GM19043 (cell line): ENCODE measurements at regions not wholly inside any gene's neighbourhood (a gene's known extent, or its start where the extent isn't known, plus 50 kb on each side); places are given as distances from the start of the nearest gene placed in this dataset.
"Not testable (repeated sequence)": the region's sequence is repeated elsewhere in the genome, so short reads cannot be mapped to it uniquely, and the experiment has no call there.

Source experiments
- ATAC-seq: cut with Tn5 transposase; IDR thresholded peaks from one replicate; pipeline ENCODE4 v1.9.1; 2021; ENCODE audit warnings: low read depth; ENCODE audit not compliant: unreplicated experiment

DNA sequence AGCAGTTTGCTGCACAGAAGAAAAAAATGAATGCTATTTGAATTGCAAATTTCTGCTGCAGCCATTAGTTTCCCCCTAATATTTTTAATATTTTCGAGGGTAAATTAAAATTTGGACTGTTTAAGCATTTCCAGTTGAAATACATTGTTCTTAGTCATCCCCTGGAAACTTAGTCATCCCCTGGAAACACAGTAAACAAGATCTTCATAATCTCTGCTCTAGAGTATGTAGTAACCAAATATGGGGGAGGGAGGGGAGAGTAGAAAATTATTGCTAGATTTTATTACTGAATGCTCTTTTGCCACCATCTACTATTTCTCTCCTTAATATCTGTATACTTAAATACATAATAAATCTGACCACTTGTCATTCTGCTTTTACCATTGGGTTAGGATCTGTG, 1053.3 kb downstream of the SORCS1 start:
- no peak for ATAC-seq

DNA sequence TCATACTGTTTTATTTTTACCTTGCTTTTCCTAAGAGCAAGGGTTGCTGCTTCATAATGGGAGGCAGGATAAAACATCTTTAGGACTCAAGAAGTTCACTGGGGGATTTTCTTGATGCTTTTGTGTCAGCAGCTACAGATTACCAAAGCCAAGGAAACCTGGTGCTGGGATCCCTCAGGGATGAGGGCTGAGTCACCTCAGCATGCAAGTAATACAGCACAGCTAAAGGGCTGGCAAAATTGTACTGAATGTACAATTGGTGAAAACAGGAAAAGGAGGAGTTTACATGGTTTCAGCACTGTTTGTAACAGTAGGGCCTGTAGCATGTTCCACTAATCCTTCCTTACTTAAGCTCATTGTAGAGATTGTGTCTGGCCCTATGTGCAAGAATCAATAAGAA, 1056.8 kb downstream of the SORCS1 start:
- no peak for ATAC-seq

DNA sequence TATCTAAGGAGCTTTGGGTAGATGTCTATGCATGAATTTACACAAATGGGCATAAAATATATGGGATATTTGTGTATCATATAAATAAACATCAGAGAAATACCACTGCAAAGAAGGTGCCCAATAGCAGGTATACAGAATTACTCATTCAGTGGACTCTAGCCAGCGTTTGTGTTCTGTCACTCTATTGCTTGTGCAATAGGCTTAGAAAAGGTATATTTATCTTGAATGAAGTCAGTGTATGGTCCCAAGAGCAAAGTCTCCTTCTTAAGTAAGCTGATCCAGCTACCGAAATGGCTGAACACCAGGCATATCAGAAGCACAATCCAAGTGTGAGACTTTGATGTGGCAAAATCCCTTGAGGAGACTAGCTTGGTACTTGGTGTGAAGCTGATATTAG, 1058.4 kb downstream of the SORCS1 start:
- no peak for ATAC-seq

DNA sequence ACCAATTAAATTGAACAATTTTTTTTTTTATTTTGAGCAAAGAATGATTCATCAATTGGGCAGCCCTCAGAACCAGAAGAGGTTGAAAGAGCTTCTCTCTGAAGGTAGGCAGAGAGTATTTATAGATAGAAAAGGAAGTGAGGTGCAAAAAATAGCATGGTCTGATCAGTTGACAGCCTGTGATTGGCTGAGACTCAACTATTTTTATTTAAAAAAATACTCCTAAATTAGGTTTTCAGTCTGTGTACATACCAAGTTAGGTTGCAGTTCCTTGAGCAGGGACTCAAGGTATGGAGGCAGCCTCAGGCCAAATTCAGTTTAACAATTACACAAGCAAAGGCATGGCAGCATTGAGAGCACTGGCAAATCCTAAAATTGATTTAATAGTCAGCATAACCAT, 1074.7 kb downstream of the SORCS1 start:
- no peak for ATAC-seq

DNA sequence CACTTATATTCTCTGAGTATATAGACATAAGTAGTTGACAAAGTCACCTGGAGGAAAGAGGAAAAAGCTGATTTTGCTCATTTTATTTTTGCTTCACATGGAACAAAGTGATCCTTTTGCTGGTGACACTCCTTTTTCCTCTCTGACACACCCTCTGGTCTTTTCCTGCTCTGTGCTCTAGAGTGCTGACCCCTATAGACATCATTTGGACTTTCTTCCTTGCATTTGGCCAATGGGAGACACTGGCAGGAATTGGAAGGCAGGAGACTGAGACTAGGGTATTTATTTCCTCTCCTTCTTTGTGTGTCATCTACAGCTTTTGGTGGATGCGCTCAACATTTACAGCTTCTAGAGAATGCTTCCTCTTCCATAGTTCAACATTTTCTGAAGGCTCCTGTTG, 1078.1 kb downstream of the SORCS1 start:
- no peak for ATAC-seq

DNA sequence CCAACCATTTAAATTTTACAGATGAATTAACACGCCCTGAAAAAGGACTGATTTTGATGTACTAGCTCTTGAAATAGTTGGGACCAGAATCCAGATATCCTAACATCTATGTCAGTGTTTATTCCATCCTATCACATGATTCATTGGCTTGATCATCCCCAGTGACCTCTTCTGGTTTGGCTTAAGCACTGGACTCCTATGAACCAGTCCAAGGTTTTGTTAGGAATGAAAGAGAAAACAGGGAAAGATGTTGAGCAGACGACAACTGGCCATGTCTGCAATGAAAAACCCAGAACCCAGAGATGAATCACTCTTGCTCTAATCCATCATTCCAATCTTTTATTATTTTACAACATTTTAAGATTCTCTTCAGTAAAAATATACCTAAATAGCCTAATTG, 1080.9 kb downstream of the SORCS1 start:
- ATAC-seq, result no peak

DNA sequence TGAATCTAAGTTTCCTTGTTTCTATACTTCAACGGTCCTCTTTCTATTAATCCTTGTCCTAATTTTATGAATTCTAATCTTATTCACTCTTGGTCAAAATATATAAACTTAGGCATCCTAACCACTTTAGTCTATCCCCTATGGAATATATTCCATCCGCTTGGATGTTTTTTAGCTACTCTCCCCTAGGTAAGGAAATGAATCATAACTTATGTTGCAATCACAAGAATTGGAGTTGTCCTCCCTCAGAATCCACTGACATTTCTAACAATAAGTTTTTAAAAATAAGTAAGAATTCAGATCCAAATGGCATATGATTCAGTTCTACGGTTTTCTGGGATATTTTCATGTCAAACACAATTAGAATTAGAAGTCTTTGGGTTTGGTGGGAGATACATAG, 1081.6 kb downstream of the SORCS1 start:
- no peak for ATAC-seq

DNA sequence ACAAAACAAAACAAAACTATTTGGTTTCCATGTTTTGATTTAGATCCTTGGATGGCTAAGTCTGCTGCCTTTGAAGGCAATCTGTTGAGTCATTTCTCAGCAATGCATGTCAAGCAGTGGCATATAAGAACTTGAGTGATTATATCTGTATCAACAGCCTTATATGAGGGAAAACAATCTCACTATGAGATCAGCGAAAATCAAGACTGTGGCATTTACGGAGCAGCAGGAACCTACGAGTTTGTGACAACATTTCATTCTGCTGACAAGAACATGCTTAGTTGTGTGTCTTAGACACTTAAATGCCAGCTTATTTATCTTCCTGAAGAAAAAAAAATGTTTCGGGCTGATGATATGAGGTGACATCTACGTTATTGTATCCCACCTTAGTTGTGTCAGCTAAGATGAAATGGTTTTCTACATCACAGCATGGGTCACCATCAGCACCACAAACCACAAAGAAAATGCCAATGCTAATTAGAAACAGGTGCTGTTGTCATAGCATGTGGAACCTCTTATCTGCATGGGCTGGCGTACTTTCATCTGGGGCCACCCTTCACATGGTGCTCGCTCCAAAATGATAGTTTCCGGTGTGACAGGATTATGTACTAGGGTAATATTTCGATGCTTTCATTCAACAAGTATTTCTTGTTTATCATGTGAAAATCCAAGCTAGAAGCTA, 1085.5 kb downstream of the SORCS1 start:
- no peak for ATAC-seq

DNA sequence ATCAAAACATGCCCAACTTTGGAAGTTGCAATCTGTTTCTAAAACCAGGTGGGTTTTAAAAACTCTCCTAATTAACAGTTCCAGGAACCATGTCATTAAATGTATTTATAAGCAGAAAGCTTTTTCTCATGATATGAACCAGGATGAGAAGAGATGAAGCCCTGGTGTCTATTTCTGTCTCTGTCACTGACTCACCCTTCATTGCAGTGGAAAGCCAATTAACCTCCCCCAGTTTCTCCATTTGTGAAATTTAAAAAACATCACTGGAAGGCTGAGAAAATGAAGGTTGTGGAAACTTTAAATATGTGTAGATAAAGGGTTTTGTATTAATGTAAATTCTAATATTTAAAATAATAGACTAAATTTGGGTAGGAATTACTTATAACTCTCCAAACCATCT, 1088.0 kb downstream of the SORCS1 start:
- ATAC-seq, result no peak

DNA sequence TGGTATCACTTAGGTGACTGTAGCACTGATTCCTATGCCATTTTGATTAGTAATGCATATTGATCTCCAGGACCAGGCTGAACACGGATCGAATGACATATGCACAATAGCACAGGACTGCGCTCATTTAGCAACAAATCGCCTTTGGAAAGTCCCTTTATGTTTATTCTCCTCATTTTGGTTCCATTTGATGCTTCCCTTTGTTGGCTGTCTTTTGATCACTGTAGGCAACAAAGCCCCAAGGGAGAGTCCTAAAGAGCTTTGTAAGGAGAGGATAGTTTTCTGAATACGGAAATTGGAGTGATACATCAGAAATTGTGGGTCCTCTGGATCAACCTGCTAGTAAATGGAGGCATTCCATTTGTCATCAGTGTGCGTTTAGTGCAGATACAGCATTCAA, 1111.4 kb downstream of the SORCS1 start:
- ATAC-seq, result no peak

DNA sequence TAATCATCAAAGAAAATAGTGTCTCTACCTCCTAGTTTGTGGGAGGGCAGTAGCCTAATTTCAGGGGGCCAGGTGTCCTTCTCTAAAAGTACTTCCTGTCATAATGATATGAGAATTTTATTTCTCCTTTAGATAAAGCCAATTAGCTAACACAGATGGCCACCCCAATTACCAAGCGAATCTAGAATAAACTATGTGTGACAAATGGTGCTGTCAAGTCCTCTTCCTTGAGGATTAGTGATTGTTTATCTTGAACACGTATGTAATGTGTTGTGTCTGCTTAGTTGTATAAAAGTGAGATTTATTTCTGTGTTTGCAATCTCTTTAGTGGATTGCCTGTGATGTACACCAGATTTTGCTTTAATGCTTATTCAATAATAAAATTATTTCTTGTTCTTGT, 1120.0 kb downstream of the SORCS1 start:
- ATAC-seq, result no peak

DNA sequence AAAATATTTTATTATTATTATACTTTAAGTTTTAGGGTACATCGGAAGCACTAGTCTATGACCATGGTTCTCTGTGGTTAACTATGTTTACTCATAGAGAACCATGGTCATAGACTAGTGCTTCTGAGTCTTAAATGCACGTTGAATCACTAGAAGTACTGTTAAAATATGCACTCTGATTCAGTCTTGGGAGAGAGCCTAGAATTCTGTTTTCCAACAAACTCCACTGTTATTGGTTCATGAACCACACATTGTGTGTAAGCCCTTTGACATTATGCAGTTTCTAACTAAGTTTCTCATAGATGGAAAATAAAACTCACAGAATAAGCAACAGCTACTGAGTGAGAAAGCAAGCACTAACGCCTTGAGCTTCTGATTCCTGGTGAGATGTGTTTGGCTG, 1120.6 kb downstream of the SORCS1 start:
- ATAC-seq, result no peak

DNA sequence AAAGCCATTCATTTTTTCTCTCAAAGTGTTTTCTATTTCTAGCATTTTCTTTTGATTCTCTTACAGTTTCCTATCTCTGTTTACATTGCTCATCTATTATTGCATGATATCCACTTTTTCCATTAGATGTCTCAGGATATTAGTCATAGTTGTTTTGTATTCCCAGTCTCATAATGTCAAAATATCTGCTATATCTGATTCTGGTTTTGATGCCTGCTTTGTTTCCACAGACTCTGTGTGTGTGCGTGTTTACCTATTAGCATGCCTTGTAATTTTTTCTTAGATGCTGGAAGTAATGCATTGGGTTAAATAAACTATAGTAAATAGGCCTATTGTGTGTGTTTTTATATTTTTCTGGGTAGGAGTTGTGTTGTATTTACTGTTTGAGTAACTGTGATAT, 1126.3 kb downstream of the SORCS1 start:
- no peak for ATAC-seq

DNA sequence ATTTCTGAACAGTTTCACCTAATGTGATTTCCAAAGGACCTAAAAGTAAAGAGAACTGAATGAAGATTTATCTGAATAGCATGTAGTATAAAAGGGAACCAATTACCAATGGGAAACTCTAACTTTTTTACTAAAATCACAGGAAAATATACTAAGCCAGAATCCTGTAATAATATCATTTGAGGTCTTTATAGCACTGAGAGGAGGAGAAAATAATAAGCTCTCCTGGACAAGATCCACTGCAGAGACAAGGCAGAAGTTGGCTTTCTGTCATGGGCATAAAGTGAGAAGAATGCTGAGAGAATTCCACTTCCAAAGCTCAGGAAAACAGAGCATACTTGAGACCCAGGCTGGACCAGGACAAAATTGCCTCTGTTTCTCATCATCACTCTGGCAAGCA, 1131.4 kb downstream of the SORCS1 start:
- ATAC-seq, result no peak

DNA sequence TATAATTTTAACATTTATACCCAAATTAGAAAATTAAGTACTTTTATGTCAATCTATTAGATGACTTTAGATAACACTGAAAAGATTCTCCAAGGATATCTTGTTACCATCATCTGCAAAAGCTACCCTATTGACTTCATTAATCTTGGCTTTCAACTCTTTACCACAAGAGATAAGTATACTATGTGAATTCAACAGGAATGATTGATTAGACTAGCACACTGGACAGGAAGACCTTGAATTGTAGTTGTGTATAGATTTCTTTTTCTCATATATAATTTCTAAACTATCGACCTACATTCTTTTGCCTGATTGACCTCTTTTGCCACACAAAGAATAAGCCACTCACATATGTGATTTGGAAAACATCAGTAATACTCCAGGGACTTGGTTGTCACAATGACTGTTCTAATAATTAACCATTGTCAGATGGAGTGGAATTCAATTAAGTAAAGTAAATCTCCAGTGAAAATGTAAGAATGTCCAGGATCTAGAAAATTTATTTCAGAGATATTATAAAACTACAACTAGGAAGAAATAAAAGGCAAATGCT, 1132.0 kb downstream of the SORCS1 start:
- ATAC-seq, result no peak

DNA sequence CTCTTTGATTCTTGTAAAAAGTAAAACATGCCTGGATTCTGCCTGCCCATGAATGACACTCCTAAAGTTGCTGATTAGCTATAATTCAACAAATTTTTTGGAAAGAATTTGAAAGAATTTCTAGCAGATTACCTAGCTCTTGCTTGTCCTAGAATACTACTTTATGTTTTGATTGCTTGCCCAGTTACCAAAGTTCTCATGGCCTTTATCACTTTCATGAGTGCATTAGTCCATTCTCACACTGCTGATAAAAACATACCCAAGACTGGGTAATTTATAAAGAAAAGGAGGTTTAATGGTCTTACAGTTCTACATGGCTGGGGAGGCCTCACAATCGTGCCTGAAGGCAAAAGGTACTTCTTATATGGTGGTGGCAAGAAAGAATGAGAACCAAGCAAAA, 1137.3 kb downstream of the SORCS1 start:
- ATAC-seq, result no peak

DNA sequence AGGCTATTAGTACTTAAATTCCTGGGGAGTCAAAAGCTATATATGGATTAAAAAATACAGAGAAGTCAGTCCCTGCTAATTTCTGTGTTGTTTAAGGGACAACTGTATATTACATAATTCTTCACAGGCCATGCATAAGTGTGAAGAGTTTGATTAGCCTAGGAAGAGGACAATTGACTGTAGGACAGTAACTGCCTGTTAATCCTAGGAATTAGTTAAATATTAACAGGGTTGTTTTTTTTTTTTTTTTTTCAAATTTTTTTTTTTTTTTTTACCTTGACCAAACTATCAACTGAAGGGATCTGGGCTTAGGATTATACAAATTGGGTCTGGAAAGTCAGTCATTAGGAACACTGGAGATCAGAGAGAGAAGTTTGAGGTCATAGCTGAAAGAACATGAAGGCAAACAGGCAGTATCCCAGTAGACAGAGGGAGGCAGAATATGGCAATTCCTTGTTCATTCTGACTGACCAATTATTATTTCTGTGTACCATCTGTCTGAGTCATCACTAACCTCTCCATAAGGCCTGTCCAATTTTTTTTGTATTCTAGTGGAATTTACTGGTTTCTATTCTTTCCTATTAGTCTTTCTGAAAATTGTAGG, 1139.2 kb downstream of the SORCS1 start:
- no peak for ATAC-seq

DNA sequence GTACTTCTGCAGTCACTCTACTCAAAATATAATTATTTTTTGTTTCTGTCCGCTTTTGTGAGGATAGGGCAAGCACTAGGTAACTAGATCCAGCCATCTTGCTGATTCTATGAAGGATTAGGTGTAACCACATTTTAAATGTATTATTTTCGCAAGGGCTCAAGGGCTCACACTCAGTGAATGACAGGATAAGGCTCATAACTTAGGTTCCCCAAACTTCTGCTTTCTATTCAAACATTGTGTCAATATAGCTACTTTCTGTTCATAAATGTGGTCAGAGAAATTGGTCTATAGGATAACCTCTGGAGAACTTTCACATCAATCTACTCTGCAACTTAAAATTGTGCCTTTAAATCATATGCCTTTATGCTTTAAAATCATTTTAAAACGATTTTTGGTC, 1141.2 kb downstream of the SORCS1 start:
- no peak for ATAC-seq

DNA sequence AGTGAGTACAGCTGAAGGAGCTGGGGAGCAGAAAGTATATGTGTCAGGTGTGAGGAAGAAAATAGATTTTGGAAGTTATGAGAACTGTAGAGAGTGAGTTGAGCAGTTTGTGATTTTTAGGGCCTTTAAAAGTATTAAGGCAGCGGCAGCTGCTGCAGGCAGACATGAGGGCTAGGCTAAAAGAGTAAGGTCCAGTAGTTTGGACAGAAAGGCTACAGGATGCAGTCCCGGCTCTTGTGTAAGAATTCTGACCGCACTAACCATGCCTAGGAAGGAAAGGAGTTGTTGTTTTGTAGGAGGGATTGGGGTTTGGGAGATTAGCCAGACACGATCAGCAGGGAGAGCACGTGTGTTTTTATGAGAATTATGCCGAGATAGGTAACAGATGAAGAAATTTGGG, 1144.9 kb downstream of the SORCS1 start:
- not testable (repeated sequence) for ATAC-seq

DNA sequence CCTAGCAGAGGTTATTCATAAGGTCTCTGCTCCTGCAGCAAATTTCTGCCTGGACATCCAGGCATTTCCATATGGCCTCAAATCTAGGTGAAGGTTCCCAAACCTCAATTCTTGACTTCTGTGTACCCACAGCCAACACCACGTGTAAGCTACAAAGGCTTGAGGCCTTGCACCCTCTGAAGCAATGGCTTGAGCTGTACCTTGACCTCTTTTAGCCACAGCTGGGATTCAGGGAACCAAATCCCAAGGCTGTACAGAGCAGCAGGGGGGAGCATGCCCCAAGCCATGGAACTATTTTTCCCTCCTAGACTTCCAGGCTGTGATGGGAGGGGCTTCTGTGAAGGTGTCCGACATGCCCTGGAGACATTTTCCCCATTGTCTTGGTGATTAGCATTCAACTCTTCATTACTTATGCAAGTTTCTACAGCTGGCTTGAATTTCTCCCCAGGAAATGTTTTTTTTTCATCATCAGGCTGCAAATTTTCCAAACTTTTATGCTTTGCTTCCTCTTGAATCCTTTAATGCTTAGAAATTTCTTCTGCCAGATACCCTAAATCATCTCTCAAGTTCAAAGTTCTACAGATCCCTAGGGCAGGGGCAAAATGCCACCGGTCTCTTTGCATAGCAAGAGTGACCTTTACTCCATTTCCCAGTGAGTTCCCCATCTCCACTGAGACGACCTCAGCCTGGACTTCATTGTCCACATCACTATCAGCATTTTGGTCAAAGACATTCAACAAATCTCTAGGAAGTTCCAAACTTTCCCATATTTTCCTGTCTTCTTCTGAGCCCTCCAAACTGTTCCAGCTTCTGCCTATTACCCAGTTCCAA, 1148.9 kb downstream of the SORCS1 start:
- ATAC-seq, result not testable (repeated sequence)

DNA sequence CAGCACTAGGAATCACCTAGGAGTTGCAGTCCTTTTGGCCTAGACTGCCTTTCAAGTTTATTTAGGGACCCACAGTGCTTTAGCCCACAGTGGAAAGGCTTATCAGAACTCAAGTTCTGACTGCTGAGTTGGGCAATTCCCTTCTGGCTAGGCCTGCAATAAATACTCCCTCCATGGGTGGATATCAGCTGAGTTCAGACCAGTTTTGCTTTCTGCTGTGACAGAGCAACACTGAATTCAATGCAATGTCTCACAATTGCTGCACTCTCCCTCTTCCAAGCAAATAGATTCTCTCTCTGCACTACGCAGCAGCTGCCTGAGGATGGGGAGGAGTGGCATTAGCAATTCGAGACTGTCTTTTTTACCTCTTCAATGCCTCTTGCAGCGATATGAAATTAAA, 1153.3 kb downstream of the SORCS1 start:
- no peak for ATAC-seq

DNA sequence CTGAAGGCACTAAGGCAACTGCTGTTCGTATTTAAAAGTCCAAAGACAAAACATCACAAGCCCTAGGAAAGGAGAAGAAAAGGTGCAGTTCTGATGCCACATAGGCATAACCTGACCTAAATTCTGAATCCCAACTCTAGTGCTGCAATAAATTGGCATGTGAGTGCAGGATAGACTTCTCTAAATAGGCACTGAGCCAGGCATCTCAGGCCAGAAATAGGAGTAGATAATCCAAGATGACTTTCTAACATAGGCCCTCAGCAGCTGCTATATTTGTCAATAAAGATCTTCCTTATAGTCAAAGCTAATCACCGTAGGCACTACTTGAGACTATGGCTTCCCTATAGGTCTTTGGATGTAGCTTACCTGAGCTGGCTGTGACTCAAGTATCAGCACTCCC, 1163.8 kb downstream of the SORCS1 start:
- no peak for ATAC-seq
